NCI-H526 (cell line): ENCODE measurements at regions not wholly inside any gene's neighbourhood (a gene's known extent, or its start where the extent isn't known, plus 50 kb on each side); places are given as distances from the start of the nearest gene placed in this dataset.
"Not testable (repeated sequence)": the region's sequence is repeated elsewhere in the genome, so short reads cannot be mapped to it uniquely, and the experiment has no call there.

ENCODE experiments used
- DNase-seq, 2 experiments: peaks; one replicate each; lab custom pipeline; 2025; lab: John Stamatoyannopoulos, UW

DNA sequence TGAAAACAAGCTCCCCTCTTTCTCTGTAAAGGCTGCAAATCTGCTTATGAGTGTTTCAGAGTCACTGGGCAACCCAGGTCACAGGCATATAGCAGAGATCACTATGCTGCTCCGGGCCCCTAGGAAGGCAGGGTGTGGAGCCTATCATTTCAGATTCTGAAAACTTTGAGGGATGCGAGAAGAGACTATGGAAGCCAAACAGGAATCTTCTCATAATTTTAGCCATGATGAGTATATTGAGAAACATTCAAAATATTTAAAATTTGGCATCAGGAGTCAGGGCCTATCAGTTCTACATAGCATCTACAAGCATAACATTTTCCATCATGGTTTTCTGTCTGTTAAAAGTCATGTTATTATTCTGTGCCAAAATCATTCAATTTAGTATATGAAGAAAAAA, 61.7 kb upstream of the ATXN3L start:
- DNase-seq: no peak

DNA sequence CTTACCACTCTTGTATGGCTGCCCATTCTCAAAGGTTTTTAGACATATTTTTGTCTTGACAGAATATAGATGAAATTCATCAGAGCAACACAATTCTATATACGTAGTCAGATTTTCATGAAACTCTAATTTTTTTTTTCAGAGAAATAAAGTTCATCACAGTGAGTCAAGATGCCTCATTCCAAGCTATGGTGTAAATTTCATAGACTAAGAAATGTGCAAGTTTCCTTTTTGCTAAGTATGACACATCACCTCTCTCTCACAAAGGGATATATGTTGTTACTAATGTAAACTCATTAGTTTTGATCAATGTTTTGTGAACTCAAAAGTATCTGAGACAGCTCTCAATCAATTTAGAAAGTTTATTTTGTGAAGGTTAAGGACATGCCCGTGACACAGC, 60.4 kb upstream of the ATXN3L start:
- DNase-seq: no peak

DNA sequence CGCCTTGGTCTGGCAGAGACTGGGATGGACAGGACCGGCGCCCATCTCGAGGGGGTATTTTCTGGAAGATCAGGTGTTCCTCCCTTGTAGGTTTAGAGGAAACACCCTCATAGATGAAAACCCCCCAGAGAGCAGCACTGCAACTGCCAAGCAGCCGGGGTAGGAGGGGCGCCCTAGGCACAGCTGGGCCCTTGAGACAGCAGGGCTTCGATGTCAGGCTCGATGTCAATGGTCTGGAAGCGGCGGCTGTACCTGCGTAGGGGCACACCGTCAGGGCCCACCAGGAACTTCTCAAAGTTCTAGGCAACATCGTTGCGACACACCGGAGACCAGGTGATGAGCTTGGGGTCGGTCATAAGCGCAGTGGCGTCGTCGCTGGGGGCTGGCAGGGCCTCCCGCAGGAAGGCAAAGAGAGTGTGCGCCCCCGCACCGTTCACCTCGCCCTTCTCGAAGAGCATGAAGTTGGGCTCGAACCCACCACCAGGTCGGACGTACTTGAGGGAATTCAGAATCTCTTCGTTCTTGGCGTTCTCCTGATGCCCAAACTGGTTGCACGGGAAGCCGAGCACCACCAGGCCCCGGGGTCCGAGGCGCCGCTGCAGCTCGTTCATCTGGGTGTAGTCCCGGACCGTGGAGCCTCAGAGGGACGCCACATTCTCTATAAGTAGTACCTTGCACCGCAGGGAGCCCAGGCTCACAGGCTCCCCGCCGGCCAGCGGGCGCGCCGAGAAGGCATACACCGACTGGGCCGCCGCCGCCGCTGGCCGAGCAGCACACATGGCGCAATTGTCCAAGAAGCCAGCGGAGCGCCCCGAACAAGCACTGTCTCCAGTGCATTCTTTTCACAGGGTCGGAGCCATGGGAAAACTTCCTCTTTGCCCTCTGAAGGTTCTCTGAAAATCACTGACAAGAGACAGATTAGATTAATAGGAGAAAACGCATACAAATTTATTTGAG, 59.0 kb upstream of the ATXN3L start:
- DNase-seq: not testable (repeated sequence)

DNA sequence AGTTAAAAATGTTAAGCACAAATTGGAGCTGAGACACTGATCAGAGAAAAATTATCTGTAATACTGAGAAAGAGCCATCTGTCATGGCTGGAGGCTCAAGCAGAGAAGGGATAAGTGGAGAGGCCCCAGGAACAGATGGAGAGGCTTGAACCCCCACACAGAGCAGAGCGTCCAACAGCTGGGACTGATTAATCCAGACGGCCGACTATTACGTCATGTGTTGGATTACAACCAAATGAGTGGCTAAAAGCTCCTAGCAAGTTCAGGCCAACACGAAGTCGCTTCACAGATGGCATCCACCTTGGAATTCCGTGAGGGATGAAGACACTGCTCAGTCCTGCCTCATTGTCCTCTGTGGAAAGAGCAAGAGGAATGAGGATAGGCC, 57.7 kb upstream of the ATXN3L start:
- no peak for DNase-seq

DNA sequence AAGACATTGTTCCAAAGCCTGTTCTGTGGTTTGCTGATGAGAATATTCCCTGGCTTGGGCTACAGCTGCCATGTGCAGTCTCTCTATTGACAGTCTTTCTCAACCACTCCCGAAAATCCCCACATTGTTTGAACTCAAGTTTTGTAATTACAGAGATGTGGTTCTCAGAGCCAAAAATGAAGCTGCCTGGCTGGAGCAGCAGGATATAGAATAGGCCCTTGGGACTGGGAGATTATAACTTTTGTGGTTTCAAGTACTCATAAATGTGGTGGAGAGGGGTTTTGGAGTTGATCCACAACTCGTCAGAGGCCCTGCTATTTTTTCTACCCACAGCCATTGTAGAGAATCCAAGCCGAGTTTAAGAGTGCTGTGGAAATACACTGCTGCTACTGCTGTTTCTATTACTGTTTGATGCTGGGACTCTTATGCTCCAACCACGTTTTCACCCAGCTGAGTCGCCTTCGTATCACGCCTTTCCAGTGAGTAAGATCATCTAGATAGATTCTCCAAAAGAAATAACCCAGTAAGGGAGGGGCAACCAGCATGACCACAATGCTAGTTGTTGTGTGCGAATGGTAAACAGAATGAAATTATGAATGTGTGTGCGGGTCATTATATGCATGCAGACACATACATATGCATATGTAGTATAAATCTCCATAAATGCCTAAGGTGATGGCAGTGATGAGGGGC, 57.1 kb upstream of the ATXN3L start:
- no peak for DNase-seq

DNA sequence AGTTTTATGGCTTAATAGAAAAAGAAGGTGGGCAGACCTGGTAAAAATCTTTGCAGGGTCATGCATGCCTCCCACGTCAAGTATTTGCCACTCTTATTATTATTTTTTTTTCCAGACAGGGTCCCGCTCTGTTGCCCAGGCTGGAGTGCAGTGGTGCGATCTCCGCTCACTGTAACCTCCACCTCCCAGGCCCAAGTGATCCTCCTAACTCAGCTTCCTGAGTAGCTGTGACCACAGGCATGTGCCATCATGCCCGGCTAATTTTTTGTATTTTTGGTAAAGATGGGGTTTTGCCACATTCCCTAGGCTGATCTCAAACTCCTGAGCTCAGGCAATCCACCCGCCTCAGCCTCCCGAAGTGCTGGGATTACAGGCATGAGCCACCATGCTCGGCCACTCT, 55.7 kb upstream of the ATXN3L start:
- not testable (repeated sequence) for DNase-seq

DNA sequence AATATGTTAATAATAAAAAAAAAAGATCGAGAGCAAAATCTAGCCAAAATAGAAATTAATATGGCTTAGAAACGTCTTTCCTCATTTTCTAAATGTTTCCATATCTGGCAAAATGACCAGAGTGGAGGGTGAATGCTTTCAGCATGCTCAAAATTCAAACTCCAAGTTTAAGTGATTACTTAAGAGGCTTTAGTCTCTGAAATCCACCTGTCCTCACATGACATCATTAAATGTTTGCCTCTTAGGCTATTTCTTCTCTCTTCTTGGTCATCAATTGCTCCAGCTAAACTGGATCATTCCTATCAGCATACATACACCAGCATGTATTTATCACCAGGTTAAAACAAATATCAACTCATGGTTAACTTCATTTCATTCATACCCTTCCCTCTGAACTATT, 54.5 kb upstream of the ATXN3L start:
- DNase-seq: no peak

DNA sequence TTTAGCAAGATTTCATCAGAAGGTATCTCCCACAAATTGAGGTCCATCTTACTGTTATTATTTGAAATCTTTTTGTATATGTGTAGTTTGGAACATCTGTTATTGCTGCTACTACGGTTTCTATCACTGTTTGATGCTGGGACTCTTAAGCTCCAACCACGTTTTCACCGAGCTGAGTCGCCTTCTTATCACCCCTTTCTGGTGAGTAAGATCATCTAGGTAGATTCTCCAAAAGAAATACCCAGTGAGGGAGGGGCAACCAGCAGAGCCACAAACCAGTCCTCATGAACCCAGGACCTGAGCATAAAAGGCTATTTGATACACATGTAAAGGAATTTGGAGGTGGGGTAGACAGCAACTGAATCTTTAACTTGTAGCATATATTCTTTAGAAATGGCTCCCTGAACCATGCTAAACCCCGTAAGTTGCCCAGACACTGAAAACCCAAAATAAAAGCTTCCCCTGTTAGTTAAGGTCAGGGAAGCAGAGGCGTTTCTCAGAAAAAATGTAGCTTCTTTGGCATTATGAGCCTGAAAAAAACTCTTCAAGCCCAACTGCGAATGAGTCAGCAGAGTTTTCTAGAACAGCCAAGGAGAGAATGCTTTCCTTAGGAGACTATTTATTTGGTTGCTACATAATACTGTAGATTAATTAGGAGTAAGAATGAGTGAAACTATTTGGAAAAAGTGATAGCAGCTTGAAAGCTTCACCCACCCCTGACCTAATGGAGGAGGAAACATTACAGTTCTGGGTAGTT, 53.8 kb upstream of the ATXN3L start:
- no peak for DNase-seq

DNA sequence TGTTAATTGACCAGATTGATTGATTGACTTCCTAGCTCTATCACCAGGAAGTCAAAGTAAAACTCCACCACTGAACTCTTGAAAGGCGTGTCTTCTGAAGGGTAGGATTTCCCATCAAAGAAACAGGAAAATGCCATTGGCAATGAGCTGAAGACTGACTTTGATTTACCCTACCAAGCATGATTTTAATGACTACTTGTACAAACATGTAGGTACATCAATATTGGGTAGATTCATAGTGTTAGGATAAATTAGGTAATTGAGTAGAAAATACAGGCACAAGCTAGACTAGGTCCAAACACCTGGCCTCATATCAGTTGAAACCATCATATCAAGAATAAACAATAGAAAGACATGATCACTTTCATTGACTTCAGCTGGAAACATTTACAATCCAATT, 53.2 kb upstream of the ATXN3L start:
- no peak for DNase-seq

DNA sequence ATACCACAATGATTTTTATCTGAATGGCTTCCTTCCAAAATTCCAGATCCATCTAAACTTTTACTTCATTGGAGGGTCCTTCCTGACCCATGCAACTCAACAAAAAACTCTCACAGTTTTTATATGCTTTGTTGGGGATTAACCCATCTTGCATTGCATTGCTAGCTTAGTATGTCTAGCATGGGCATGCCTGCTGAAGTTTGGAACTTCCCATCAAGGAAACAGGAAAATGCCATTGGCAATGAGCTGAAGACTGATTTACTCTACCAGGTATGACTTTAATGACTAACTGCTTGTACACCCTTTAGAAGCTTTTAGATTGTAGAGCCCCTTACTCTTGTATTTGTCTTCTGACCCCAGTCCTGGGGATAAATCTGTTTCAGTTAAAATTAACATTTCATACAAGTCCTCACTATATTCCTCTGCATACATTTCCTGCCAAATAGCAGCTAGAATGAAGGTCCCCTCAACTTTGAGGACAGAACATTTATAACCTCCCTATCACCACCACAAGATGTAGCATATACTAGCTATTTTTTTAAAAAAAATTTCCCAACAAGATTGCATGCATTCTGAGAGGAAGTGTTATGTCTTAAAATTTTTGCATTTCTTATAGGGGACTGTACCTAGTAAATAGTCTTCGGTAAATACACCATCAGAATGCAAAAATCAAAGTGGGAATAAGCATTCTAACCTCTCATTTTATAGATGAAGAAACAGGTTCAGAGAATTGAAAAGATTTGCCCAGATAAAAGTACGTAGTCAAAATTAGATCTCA, 52.5 kb upstream of the ATXN3L start:
- DNase-seq: no peak

DNA sequence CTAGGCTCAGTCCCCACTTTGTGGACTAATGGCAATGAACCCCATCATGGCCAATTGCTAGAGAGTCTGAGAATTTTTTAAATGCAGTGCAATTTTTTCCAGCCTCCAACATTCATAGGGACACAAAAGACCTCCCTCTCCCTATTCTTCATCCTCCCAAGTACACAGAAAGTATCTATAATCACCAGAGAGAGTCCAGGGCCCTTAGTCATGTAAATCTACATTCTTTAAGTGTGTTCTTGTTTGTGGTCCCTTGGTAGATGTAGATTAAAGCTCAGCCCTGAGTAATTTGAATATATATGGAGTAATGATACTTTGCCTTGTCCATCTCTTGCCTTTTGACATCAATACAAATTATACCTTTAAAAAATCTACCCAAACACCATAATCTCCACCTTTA, 51.3 kb upstream of the ATXN3L start:
- no peak for DNase-seq

DNA sequence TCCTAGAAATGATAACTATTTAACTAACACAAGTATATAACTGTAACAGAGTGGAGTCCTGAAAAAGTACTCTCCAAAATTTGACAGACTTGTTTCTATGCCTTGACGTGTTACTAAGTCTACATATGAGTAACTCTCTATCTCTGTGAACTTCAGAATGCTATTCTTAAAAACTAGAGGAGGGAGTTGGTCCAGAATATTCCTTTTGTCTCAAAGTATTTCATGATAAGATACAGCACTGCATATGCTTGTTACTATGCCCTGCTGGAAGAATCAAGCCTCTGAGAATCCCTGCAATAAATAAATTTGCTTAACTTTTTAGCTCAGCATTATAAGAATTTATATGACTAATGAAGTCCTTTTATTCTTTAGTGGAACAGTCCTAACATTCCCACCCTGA, 50.9 kb upstream of the ATXN3L start:
- DNase-seq: no peak
